ENCODE measurements at regions not wholly inside any gene's neighbourhood (a gene's known extent, or its start where the extent isn't known, plus 50 kb on each side); places are given as distances from the start of the nearest gene placed in this dataset.

GRCh38 chr6:139518556-139519091 lies 144.2 kb upstream of the CITED2 start:
- TF ChIP-seq CTCF (IDR thresholded peaks at IDR 0.05; ENCODE audit: poor library complexity, severe bottlenecking) (no peak), POLR2AphosphoS5 (IDR thresholded peaks at IDR 0.05) (no peak), MXI1 (conservative IDR thresholded peaks at IDR 0.05; ENCODE audit: poor library complexity, severe bottlenecking) (no peak), REST (IDR thresholded peaks at IDR 0.05; ENCODE audit: borderline replicate concordance) (no peak), SMC3 (conservative IDR thresholded peaks at IDR 0.05; ENCODE audit: poor library complexity) (no peak), EZH2 (IDR thresholded peaks at IDR 0.05; ENCODE audit: borderline replicate concordance, insufficient read depth, low read length, poor library complexity, severe bottlenecking) (no peak), TAF1 (IDR thresholded peaks at IDR 0.05; ENCODE audit: low read depth) (no peak), EP300 (conservative IDR thresholded peaks at IDR 0.05; ENCODE audit: poor library complexity, severe bottlenecking) (no peak), RAD21 (conservative IDR thresholded peaks at IDR 0.05) (no peak)

Measured in neural cell (in vitro differentiated cells).